GM18517 (cell line): ENCODE measurements at regions not wholly inside any gene's neighbourhood (a gene's known extent, or its start where the extent isn't known, plus 50 kb on each side); places are given as distances from the start of the nearest gene placed in this dataset.
"Not testable (repeated sequence)": the region's sequence is repeated elsewhere in the genome, so short reads cannot be mapped to it uniquely, and the experiment has no call there.

Experiments
- ATAC-seq: cut with Tn5 transposase; IDR thresholded peaks from one replicate; pipeline ENCODE4 v1.9.1; 2021; ENCODE audit warnings: mild to moderate bottlenecking, moderate library complexity; ENCODE audit not compliant: unreplicated experiment

DNA sequence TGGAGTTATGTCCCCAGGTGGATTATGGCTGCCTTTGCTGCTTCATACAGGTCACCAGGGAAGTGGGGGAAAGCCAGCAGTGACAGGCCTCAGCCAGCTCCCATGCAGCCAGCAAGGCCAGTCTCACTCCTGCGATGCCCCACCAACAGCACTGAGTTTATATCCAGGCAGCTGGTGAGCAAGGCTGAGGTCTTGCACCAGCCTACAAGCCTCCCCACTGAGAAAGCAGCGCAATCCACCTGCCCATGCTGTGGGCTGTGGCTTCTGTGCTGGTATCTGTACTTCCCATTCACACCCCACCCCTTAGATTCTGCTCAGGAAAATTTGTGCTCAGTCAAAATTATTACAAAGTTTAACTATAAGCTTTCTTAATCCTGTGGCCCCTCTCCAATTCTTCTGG, 153.5 kb downstream of the HHIP start:
- no peak for ATAC-seq

DNA sequence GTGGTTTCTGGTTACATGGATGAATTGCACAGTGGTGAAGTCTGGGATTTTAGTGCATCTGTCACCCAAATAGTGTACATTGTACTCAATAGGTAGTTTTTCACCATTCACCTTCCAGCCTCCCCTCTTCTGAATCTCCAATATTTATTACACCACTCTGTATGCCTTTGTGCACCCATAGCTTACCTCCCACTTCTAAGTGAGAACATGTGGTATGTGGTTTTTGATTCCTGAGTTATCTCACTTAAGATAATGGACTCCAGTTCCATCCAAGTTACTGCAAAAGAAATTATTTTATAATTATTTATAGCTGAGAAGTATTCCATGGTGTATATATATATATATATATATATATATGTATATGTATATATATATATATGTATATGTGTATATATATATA, 155.8 kb downstream of the HHIP start:
- ATAC-seq = no peak

DNA sequence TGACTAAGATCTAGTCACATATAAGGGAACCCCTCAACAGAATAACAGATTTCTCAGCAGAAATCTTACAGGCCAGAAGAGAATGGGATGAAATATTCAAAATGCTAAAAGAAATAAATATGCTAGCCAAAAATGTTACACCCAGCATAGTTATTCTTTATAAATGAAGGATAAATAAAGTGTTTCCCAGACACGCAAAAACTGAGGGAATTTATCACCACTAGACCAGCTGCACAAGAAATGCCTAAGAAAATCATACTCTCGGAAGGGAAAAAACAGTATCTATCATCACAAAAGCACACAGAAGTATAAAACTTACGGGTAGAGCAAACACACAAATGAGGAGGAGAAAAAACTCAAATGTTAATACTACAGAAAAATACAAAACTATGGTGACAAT, 162.1 kb downstream of the HHIP start:
- no peak for ATAC-seq

DNA sequence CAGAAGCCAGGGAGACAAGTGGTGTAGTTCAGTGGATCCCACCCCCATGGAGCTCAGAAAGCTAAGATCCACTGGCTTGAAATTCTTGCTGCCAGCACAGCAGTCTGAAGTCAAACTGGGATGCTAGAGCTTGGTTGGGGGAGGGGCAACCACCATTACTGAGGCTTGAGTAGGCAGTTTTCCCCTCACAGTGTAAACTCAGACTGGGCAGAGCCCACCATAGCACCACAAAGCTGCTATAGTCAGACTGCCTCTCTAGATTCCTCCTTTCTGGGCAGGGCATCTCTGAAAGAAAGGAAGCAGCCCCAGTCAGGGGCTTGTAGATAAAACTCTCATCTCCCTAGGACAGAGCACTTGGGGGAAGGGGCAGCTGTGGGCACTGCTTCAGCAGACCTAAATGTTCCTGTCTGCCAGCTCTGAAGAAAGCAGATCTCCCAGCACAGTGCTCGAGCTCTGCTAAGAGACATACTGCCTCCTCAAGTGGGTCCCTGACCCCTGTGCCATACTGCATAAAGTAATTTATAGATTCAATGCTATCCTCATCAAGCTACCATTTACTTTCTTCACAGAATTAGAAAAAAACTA, 163.2 kb downstream of the HHIP start:
- ATAC-seq = no peak

DNA sequence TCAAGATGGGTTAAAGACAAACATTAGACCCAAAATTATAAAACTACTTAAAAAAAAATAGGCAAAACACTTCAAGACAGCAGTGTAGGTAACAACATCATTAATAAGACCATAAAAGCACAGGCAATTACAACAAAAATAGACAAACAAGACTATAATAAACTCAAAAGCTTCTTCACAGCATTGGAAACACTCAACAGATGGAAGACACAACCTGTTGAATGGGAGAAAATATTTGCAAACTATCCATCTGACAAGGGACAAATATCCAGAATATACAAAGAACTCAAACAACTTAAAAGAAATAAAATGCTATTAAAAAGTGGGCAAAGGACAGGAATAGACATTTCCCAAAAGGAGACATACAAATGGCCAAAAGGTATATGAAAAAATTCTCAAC, 170.7 kb downstream of the HHIP start:
- ATAC-seq = no peak

DNA sequence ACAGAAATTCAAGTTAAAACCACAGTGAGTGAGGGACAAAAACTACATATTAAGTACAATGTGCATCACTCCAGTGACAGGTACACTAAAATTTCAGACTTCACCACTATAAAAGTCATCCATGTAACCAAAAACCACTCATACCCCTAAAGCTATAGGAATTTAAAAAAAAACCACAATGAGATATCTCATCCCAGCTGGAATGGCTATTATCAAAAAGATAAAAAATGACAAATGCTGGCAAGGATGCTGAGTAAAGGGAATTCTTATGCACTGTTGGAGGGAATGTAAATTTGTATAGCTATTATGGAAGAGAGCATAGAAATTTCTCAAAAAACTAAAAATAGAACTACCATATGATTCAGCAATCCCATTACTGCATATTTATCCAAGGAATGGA, 171.1 kb downstream of the HHIP start:
- ATAC-seq = no peak

DNA sequence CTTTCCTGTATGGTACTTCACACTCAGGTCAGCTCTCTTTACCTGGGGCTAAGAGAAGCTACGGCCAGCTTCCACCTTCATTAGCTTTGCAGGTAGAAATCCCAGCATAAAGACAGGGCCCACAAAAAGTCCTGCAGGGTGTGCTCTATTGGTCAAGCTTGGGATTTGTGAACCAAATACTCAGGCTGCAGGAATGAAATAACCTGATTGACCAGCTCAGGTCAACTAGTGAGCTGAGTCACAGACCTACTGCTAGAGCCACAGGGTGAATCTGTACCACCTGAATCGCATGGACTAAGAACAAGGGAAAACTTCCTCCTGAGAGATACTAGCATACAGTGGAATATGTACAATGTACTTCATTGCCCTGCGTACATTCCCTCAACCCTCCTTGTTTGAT, 172.2 kb downstream of the HHIP start:
- ATAC-seq = no peak

DNA sequence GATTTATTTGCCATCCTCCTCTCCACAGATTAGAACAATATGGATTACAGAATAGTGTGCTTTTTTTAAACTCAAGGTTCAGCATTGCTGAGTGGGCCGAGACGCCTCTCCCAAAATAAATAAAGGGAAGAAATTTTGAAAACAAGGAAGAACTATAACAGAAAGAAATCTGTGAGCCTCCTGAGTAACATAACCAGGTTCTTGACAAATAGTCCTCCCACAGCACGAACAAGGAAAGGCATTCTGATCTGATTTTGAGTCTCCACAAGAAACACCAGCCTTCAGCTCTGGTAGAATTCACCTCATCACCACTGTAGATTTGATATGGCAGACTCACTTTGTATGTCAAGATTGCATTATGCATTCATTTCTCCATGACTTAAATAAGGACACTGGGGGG, 173.6 kb downstream of the HHIP start:
- no peak for ATAC-seq

DNA sequence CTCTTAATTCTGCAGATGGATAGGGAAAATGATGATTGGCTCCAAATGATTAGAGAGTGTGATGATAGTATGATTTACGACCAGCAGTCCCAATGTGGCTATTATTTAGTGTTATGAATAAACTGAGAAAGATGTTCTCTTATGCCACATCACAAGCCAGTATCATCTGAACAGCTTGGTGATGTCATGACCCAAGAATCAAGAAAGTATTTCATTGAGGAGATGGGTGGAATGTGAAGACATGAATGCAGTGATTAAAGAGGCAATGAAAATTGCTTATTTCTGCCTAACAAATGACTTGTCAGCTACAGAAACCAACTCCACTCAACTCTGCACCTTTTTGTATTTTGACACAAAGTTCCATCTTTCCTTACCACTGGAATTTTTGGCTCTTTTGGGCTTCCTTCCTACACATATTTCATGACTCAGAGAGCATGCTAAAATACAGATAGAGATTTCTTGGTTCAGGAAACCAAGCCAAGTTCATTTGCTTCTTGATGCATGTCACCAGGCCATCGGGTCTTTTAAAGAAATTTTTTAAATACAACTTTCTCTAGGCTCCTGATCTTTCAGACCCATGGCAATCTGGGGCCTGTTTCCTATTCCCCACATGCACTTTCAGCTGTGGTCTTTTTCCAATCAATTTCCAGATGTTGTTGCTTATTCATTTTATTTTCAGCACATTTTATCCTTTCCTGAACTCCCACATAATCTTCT, 174.2 kb downstream of the HHIP start:
- ATAC-seq = no peak

DNA sequence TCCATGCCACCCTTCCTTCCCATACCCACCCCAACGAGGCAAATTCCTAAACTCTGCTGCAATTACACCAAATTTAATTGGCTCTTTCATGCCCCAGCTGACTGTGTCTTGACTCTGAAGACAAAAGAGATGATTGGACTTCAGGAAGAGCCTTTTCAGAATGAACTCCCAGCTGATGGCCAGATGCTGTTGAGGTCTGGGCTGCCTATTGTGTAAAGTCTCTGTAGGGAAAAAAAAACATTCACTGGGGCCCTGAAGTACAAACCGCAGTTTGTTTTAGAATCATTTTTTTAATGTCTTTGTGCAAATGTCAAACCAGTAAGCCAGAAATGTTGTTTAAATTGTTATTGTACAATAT, 174.8 kb downstream of the HHIP start:
- ATAC-seq = no peak

DNA sequence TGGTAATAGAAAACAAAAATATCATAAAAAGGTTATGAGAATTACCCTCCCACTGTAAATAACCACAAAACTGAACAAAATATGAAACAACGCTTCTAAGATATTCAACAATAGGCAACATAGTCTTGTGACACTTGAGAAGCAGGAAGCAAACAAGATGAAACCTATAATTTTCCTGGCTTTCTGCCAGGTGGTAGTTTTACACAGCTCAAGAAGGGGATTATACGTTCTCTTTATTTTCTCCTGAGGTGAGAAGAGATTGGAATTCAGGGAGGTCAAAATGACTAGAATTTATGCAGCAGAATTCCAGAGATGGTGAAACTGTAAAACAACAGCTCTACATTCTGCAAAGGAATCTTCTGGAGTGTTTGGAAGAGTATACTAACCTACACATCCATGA, 186.0 kb downstream of the HHIP start:
- ATAC-seq = no peak

DNA sequence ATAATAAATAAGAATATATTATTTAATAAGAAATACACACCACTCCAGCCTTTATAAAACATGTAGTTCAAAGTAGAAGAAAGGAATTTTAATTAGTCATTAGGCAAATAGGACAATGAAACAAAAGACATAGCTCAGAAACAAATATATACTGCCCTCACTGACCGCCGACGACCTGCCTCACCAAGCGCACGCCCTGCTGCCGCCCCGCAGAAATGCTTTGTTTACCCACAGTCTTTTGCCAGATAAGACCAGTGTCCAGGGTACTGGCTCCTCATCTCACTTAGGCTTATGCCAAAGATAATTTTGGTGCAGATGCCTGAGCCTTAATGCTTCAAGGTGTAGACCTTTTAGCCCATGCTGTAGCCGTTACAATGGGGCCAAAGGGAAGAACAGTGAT, 199.5 kb downstream of the HHIP start:
- no peak for ATAC-seq

DNA sequence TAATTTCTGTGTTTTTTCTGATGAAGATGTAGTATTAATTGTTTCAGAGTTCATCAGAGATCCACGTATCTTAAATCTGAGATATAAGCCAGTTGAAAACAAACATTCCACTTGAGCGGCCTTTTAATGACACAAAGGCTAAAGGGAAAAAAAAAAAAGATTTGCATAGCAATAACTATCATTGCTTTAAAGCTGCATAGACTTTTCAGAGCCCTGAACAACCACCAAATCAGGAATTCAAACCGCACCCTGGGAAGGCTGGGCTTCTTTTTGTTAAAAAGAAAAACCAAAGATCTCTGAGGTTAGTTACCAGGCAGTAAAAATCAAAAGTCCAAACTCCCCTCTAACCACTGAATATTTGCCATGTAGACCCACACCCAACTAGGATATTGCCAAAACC, 206.0 kb downstream of the HHIP start:
- no peak for ATAC-seq

DNA sequence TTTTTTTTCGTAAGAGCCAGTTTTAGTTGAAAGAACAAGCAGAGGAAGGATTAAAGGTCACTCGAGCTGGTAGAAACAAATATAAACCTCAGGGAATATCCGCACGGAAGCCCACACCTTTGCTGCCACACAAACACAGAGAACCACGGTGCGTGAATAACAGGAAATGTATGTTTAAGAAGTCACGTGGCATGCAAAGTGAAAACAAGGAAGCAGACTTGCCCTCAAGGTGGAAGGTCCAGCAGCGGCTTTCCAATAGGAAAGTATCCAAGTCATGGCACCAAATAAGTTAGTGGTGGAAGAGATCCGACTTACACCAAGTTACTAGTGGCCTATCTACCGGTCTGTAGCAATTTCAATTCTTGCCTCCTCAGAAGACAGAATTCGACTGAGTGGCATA, 215.5 kb downstream of the HHIP start:
- no peak for ATAC-seq

DNA sequence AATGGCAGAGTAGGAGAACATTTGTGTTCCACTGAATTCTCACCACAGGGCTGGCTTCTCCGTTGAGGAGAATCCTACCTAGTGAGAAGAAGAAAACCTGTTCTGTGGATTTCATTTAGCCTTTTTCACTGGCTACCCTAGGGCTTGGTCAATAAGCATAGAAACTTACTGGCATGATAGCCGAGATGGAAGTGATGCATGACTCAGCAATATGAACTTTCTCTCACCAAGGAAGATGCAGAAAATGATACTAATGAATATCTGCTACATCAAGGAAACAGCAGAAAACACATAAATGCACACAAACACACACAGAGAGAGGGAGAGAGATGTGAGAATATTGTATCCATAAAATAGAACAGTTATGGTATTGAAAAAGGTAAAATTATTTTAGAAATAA, 216.3 kb downstream of the HHIP start:
- no peak for ATAC-seq

DNA sequence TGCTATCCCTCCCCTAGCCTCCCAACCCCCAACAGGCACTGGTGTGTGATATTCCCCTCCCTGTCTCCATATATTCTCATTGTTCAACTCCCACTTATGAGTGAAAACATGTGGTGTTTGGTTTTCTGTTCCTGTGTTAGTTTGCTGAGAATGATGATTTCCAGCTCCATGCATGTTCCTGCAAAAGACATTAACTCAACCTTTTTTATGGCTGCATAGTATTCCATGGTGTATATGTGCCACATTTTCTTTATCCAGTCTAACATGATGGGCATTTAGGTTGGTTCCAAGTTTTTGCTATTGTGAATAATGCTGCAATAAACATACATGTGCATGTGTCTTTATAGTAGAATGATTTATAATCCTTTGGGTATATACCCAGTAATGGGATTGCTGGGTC, 218.9 kb downstream of the HHIP start:
- ATAC-seq = not testable (repeated sequence)

DNA sequence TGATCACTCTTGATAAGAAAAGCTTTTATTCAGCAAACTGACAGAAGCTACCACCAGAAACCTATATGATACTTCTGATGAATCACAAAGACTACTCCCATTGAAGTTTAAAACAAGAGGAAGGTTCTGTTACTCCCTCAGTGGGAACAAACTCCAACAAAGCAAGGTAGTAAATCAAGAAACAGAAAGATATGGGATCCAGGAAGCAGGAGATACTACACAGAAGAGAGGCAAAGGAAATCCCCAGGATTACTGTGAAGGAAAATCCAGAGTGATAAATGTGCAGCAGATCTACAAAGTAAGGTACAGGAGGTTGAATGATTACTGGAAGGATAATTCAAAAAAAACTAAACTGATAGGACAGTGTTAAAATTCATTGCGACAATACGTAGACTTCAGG, 222.4 kb downstream of the HHIP start:
- ATAC-seq = no peak

DNA sequence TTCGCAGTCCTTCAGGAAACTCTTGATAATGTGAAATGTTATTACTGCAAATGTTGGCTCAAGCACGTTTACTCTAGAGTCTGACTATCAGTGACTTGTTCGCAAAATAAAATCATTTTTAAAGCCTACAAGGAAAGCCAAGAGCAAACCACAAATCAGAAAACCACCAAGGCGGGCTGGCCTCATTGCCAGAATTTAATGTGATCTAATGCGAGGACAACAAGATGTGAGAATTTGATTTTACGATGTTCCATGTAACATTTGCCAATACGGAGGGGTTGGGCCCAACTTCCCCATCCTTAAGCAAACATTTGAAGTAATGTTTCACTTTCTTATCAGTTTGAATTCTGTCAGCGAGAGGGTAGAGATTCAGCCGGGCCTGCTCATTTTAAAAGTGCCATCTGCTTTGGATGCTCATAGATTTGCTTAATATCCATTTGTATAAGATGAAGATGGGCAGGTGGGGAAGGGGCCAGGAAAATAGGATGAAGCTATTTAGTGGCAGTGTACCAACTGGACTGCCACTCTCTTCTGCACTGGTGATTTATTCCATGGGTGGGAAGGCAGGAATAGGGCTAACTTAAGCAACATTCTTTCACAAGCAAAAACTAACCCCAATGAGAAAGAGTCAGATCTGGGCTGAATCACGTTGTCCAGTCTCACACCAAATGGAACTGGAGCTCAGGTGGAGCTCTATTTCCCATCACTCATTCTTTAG, 225.3 kb downstream of the ANAPC10 start:
- ATAC-seq = no peak

DNA sequence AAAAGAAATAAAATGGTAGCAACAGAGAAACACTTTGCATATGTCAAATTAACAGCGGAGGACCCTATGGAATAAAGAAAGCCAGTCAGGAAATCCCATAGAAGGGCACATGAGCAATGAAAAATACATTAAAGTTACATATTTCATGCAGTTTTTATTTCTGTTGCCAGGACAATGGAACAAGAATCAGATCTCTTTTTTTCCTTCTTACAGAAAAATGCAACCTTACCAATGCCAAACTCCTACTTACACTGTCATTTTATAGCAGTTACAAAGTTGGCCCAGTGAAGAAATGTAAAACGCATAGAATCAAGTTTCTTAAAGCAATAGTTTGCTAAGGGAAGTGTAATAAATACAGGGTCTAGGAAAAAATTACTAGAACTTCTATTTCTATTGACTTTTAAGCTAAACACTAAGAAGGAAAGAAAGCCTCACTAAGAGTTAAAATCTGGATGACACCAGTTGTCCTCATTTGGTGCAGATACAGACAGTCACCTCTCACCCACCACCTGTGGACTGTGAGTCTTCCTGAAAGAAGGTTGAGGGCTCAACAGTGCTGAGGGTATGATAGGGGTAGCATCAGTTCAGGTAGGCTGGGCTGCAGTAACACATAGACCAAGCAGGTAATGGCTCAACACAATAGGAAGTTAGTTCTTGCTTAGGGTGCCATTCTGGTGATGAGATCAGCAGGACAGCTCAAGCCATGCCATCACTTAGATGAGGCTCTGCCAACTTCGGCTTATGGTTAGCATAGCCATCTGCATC, 224.6 kb downstream of the ANAPC10 start:
- ATAC-seq = no peak

DNA sequence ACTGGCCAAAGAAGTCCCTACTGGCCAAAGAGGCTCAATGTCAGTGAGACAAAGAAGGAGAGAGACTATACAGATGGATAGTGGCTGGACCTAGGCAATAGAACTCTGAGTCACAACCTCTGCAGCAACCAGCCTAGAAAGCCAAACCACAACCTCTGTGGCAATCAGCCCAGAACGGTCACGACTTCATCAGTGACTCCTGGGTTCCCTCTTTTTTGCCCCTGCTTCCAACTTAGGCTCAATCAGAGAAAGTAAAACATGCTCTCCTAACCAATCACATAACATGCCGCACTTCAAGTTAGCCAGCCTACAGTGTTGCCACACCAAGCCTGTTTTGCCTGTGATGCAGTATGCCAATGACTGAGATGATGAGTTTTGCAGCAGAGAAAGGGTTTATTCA, 203.4 kb downstream of the ANAPC10 start:
- ATAC-seq = no peak

DNA sequence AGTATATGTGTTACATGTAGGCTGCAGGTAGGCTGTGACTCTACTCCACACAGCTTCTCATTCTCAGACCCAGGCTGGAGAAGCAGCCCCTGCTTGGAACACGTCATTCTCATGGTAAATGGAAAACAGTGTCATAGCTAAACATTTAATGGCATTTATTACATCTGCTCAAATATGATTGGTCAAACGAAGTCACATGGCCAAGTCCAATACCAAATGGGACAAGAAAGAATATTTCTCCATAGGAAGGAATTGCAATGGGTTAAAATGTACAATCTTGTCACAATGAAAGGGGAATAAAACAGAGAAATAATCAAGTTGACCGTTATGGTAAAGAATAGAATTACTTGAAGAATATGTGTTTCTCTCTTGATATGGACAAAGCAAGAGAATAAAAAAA, 198.6 kb downstream of the ANAPC10 start:
- ATAC-seq = no peak

DNA sequence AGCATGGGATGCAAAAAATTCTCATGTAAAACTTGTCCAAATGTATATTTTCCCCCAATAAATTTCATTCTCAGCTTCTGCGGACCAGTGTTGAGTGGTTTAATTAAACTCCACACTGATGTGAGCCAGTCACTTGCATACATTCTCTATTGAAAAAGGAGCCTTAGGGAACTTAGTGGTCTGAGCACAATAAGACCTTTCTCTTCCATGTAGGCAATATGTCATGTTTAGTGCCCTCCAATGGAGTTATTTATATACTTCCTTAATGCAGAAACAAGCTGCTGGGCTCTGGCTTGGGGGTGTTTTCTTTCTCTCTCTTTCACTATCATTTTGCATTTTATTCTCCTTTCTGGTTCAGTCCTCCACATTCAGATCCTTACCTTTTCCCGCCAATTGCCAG, 196.9 kb downstream of the ANAPC10 start:
- no peak for ATAC-seq
